AG09309 (cell line): ENCODE measurements at regions not wholly inside any gene's neighbourhood (a gene's known extent, or its start where the extent isn't known, plus 50 kb on each side); places are given as distances from the start of the nearest gene placed in this dataset.

Source experiments
- DNase-seq: peaks from one replicate; pipeline ENCODE4 v3.0.0-alpha.2; 2010; ENCODE audit warnings: low read depth
- H3K4me3 ChIP-seq: 2 replicates; pipeline ENCODE4 v1.5.1; 2011; ENCODE audit warnings: mild to moderate bottlenecking, low read depth, low read length, moderate library complexity; ENCODE audit not compliant: control insufficient read depth
- TF ChIP-seq, protein P1 (sequence below): IDR thresholded peaks from 2 replicates; pipeline ENCODE4 v1.5.1; 2011; ENCODE audit warnings: mild to moderate bottlenecking, low read depth, low read length, inconsistent platforms; ENCODE audit not compliant: insufficient read depth, control insufficient read depth; ENCODE audit errors: missing control alignments

DNA sequence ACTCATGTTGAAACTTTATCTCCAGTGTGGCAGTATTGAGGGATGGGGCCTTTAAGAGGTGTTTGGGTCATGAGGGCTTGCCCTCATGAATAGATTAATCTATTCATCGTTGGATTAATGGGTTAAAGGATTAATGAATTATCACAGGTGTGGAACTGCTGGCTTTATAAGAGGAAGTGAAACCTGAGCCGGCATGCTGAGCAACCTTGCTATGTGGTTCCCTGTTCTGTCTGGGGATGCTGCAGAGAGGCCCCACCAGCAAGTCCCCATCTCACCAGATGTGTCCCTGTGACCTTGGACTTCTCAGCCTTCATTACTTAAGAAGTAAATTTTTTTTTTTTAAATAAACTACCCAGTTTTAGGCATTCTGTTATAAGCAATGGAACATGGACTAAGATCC is 109.6 kb downstream of the DYRK2 start:
- H3K4me3 ChIP-seq, result no peak overlapping the region
- TF ChIP-seq, protein P1, sequence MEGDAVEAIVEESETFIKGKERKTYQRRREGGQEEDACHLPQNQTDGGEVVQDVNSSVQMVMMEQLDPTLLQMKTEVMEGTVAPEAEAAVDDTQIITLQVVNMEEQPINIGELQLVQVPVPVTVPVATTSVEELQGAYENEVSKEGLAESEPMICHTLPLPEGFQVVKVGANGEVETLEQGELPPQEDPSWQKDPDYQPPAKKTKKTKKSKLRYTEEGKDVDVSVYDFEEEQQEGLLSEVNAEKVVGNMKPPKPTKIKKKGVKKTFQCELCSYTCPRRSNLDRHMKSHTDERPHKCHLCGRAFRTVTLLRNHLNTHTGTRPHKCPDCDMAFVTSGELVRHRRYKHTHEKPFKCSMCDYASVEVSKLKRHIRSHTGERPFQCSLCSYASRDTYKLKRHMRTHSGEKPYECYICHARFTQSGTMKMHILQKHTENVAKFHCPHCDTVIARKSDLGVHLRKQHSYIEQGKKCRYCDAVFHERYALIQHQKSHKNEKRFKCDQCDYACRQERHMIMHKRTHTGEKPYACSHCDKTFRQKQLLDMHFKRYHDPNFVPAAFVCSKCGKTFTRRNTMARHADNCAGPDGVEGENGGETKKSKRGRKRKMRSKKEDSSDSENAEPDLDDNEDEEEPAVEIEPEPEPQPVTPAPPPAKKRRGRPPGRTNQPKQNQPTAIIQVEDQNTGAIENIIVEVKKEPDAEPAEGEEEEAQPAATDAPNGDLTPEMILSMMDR, result no peak
- DNase-seq, result no peak

DNA sequence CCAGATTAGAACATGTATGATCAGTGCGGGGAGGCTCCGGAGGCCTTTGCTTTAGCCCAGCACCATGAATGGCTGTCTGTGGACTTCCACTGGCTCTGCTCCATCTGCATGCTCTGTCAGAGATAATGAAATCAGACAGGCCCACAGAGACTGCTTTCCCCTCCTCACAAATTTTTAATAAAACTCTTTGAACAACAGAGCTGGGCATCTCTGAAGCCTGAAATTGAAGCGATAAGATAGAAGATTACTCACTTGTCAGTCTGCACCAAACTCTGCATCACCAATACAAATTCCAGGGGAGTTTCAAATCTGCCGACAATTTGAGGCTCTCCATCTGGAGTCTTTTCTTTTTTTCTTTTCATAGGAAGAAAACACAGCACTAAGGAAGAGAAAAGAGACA is 110.0 kb downstream of the DYRK2 start:
- TF ChIP-seq, protein P1, result no peak
- DNase-seq, result no peak
- H3K4me3 ChIP-seq, result no peak overlapping the region

DNA sequence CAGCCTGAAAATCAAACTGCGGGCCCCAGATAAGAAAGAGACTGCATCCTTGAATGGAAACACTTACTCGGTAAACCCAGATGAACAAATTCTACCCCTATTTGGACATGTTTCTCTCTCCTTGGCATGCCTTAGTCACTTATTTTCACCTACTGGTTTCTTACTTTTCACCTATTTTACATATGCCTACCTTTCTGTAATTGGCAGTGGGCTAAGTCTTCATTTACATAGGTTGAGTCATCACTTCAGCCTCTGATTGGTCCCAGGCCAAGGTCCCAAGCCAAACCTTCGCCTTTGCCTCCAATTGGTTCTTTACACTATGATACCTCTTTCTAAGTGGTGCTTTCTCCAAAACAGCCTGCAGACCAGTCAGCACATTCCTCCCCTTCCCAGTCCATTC is 111.3 kb downstream of the DYRK2 start:
- H3K4me3 ChIP-seq, result no peak overlapping the region
- no peak for DNase-seq
- TF ChIP-seq, protein P1, result no peak

DNA sequence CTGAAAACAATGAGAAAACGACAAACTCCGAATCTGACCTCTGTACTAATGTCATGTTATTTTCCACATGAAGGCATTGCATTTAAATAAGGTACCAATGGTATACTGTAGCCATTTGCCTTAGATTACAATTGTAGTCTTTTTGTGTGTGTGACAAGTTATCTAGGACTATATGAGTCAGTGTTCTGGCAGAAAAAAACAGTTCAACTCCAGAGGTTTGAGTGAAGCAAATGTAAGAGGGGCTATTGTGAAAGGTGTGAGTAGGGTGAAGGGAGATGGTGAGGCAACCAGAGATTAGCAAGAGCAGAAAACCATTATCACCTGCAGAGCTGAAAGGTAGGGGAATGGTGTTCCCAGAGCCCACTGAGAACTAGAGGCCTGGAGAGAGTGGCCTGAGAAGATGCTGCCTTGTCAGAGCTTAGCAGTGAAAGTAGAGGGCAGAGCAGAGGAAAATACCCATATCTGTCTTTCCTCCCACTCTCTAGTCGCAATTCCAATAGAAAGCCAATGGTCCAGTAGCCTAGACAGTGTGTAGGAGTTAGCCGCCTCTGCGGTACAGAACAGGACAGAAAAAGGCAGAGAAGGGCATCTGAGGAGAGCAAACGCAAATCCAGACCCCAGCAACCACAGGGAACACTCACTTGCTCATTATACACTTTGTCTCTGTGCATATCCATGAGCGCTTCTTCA is 112.2 kb downstream of the DYRK2 start:
- DNase-seq, result no peak
- no peak overlapping the region for H3K4me3 ChIP-seq
- TF ChIP-seq, protein P1, result no peak

DNA sequence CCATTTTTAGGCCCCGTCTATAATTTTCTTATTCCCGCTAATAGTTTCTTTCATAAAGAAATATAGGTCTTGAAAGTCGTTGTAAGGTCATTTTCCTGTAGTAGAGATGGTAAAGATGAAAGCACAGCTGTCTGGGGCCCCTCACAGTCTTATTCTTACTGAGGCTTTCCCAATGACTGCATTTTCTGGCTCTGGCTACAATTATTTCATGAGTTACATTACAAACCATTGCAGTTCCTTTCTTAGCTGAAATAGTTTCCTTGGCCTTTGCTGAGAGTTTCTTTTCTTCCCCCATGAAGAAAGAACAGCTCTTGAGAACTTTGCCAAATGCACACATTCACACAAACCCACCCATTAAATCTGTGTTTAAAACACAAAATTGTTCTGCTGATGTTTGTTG is 113.0 kb downstream of the DYRK2 start:
- TF ChIP-seq, protein P1, result no peak
- DNase-seq, result no peak
- no peak overlapping the region for H3K4me3 ChIP-seq

DNA sequence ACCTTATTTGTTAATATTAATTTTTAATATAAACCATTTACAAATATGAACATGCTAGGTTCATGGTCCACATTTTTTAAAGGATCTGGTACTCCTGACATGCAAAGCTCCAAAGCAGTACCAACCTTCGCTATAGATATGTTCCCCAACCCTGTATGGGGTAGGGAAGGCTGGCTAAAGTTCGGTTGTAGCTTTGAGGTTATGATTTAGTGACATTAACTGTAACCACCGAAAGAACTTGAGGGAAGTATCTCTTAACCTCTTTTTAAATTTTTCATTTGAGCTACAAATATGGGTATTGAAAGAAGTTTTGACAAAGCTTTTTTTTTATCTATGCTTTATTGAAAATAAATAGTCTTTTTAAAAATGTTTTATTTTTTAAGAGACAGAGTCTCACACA is 115.5 kb downstream of the DYRK2 start:
- no peak overlapping the region for H3K4me3 ChIP-seq
- DNase-seq, result no peak
- TF ChIP-seq, protein P1, result no peak

DNA sequence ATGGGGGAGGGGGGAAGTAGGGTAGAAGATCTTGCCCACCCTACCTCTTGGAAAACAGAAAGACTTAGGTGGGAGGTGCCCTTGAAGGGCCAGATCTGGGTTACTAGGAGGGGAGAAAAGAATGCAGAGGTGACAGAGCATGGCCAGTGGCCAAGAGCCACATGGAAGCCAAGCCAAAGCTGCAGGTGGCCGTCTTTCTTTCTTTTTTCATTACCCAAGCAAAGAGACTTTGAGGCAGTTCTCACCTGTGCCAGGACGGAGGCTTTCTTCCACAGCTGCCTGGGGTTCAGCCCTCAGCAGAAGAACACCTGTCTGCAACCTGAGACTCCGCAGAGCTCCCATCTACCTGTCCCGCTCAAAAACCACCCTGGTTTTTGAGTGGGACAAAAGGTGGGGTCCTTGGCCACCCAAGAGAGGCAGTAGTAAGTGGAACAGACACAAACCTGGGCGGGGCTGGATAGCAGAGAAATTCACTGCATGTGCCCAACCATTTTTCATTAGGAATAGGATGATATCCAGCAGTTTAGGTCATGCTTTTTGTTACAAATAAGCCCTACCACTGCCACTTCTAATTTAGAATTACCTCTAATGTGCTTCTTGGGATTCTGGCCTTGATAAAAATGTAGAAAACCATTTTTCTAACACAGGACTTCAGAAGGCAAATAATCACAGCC is 116.5 kb downstream of the DYRK2 start:
- no peak for DNase-seq
- H3K4me3 ChIP-seq, result no peak overlapping the region
- TF ChIP-seq, protein P1, result no peak
